CD14-positive monocyte (primary cell): ENCODE measurements at regions not wholly inside any gene's neighbourhood (a gene's known extent, or its start where the extent isn't known, plus 50 kb on each side); places are given as distances from the start of the nearest gene placed in this dataset.
"Not testable (repeated sequence)": the region's sequence is repeated elsewhere in the genome, so short reads cannot be mapped to it uniquely, and the experiment has no call there.

Experiments
- DNase-seq, 3 donors: peaks; one replicate each; pipeline ENCODE4 v3.0.0-alpha.2; 2011 to 2022
- H2AFZ ChIP-seq: 2 replicates; pipeline ENCODE4 v1.6.0; 2012; ENCODE audit warnings: mild to moderate bottlenecking, low read depth, low read length, inconsistent platforms; ENCODE audit not compliant: insufficient read depth, poor library complexity, severe bottlenecking
- H3K27ac ChIP-seq, 2 donors: 1 replicate in 1 of 2; 2 replicates in 1 of 2; pipeline ENCODE4 v1.5.1; 2012 to 2013; ENCODE audit warnings: low read length in 2 of 2, control low read depth in 1 of 2, inconsistent platforms in 1 of 2, low read depth in 1 of 2, mild to moderate bottlenecking in 1 of 2
- H3K27me3 ChIP-seq, 2 donors: one replicate each; pipeline versions ENCODE4 v1.6.0 to v1.6.1; 2011 to 2013; ENCODE audit warnings: low read length in 2 of 2; ENCODE audit not compliant: control insufficient read depth in 2 of 2, insufficient read depth in 2 of 2
- H3K36me3 ChIP-seq, 2 donors: replicated peaks in 1 of 2; 1 replicate in 1 of 2; 2 replicates in 1 of 2; pipeline versions ENCODE4 v1.5.1 to v1.6.1; 2012 to 2013; ENCODE audit warnings: low read length in 2 of 2, control low read depth in 1 of 2, inconsistent platforms in 1 of 2, mild to moderate bottlenecking in 1 of 2; ENCODE audit not compliant: insufficient read depth in 2 of 2, control insufficient read depth in 1 of 2
- H3K4me1 ChIP-seq, 2 donors: 1 replicate in 1 of 2; 2 replicates in 1 of 2; pipeline versions ENCODE4 v1.5.1 to v1.6.1; 2012 to 2013; ENCODE audit warnings: low read length in 2 of 2, control low read depth in 1 of 2, inconsistent platforms in 1 of 2, mild to moderate bottlenecking in 1 of 2, moderate library complexity in 1 of 2; ENCODE audit not compliant: insufficient read depth in 2 of 2, control insufficient read depth in 1 of 2
- H3K4me2 ChIP-seq: replicated peaks from 2 replicates; pipeline ENCODE3; 2012; ENCODE audit warnings: low read length, moderate library complexity, mild to moderate bottlenecking; ENCODE audit not compliant: poor library complexity, severe bottlenecking; ENCODE audit errors: extremely low read depth
- H3K4me3 ChIP-seq, 3 experiments: fragments of 200-600 bp in 1 of 3; sonication (generic) in 1 of 3; replicated peaks in 1 of 3; 1 replicate in 2 of 3; 2 replicates in 1 of 3; pipeline ENCODE4 v1.5.1; 2011 to 2013; ENCODE audit warnings: low read length in 3 of 3, mild to moderate bottlenecking in 3 of 3, control low read depth in 2 of 3, low read depth in 2 of 3, inconsistent platforms in 1 of 3, moderate library complexity in 1 of 3
- H3K79me2 ChIP-seq: 2 replicates; pipeline ENCODE4 v1.6.0; 2012; ENCODE audit warnings: mild to moderate bottlenecking, control low read depth, inconsistent platforms, low read length, moderate library complexity; ENCODE audit not compliant: insufficient read depth
- H3K9ac ChIP-seq: 2 replicates; pipeline ENCODE4 v1.6.0; 2017; ENCODE audit warnings: low read length, mild to moderate bottlenecking; ENCODE audit not compliant: insufficient read depth, poor library complexity, severe bottlenecking
- H3K9me3 ChIP-seq, 2 donors: replicated peaks in 1 of 2; 1 replicate in 1 of 2; 2 replicates in 1 of 2; pipeline versions ENCODE4 v1.5.1 to v1.6.1; 2012 to 2013; ENCODE audit warnings: low read length in 2 of 2, control low read depth in 1 of 2; ENCODE audit not compliant: control insufficient read depth in 1 of 2, insufficient read depth in 1 of 2
- H4K20me1 ChIP-seq: 2 replicates; pipeline ENCODE4 v1.6.0; 2012; ENCODE audit warnings: mild to moderate bottlenecking, low read length, control low read depth, moderate library complexity; ENCODE audit not compliant: insufficient read depth
- H3K27ac Mint-ChIP-seq, 7 donors: one replicate each; pipeline ENCODE4 v1.8.0; 2020; ENCODE audit warnings: mild to moderate bottlenecking in 7 of 7, mixed read lengths in 7 of 7, moderate library complexity in 6 of 7, inconsistent platforms in 2 of 7
- H3K27me3 Mint-ChIP-seq, 3 donors: one replicate each; pipeline ENCODE4 v1.8.0; 2021 to 2022; ENCODE audit warnings: low read depth in 3 of 3, mild to moderate bottlenecking in 3 of 3, mixed read lengths in 3 of 3, moderate library complexity in 3 of 3, inconsistent platforms in 1 of 3
- H3K36me3 Mint-ChIP-seq, 2 donors: one replicate each; pipeline ENCODE4 v1.8.0; 2020; ENCODE audit warnings: mixed read lengths in 2 of 2, inconsistent platforms in 1 of 2, mild to moderate bottlenecking in 1 of 2
- H3K4me1 Mint-ChIP-seq: one replicate; pipeline ENCODE4 v1.8.0; 2020; ENCODE audit warnings: mild to moderate bottlenecking, mixed read lengths
- H3K4me3 Mint-ChIP-seq, 2 donors: one replicate each; pipeline ENCODE4 v1.8.0; 2020; ENCODE audit warnings: mild to moderate bottlenecking in 2 of 2, mixed read lengths in 2 of 2, moderate library complexity in 1 of 2
- H3K9me3 Mint-ChIP-seq, 7 donors: one replicate each; pipeline ENCODE4 v1.8.0; 2020 to 2022; ENCODE audit warnings: mixed read lengths in 7 of 7, mild to moderate bottlenecking in 6 of 7, moderate library complexity in 6 of 7, inconsistent platforms in 2 of 7
- CTCF ChIP-seq: fragments of 200-600 bp; IDR thresholded peaks from one replicate; pipeline ENCODE4 v1.8.0; 2022; ENCODE audit warnings: antibody characterized with exemption, mild to moderate bottlenecking
- WGBS: methylation state at CpG from one replicate; pipeline ENCODE4 v1.1.5; 2013; ENCODE audit warnings: missing lambda C conversion rate; ENCODE audit not compliant: insufficient coverage; 5-methylcytosine and 5-hydroxymethylcytosine counted together
- intact Hi-C, 2 donors: fragments of 100-400 bp; cut with micrococcal nuclease; formaldehyde crosslinking; loops; one replicate each; pipeline versions ENCODE4 v1.15.0 to v1.15.1; 2023

- peaks cover 23 to 24% of the 10 kb centered on the region in 2 donors for H3K9me3 ChIP-seq
- Mint-ChIP-seq H3K9me3 (peaks cover 15 to 29% (median 24%) of the 10 kb centered on the region in 7 donors), H3K4me3 (no peak overlapping the region), H3K27me3 (no peaks in the 10 kb centered on the region), H3K36me3 (no peaks in the 10 kb centered on the region), H3K27ac (no peak overlapping the region), H3K4me1 (no peaks in the 10 kb centered on the region)
- H4K20me1 ChIP-seq: no peaks in the 10 kb centered on the region
- no peak overlapping the region for H3K9ac ChIP-seq
- no peak overlapping the region for H3K4me3 ChIP-seq
- no peaks in the 10 kb centered on the region for H3K36me3 ChIP-seq
- no peaks in the 10 kb centered on the region for H3K27me3 ChIP-seq
- WGBS: 100% methylated on average over 1 of the region's 1 CpG
- no peaks in the 10 kb centered on the region for H3K79me2 ChIP-seq
- no peak overlapping the region for H3K27ac ChIP-seq
- intact Hi-C loops: no loop called here
- no peaks in the 10 kb centered on the region for H3K4me1 ChIP-seq
- no peak for TF ChIP-seq CTCF
- no peak overlapping the region for H3K4me2 ChIP-seq
- no peak for DNase-seq
- no peak overlapping the region for H2AFZ ChIP-seq
Measured at GRCh38 chr4:52408032-52408431, 251.1 kb downstream of the USP46 start.

- no peak for DNase-seq
- Histone ChIP-seq H3K4me2 (no peak overlapping the region), H3K4me1 (no peaks in the 10 kb centered on the region), H3K79me2 (no peaks in the 10 kb centered on the region), H3K9me3 (peaks cover 24 to 27% of the 10 kb centered on the region in 2 donors), H3K4me3 (no peak overlapping the region), H2AFZ (no peak overlapping the region), H3K36me3 (no peaks in the 10 kb centered on the region), H3K27ac (no peak overlapping the region), H3K27me3 (no peaks in the 10 kb centered on the region), H3K9ac (no peak overlapping the region), H4K20me1 (no peaks in the 10 kb centered on the region)
- H3K4me1 Mint-ChIP-seq: no peaks in the 10 kb centered on the region
- no peak for TF ChIP-seq CTCF
- WGBS: 93% methylated on average over 5 of the region's 6 CpGs
- H3K9me3 Mint-ChIP-seq: peaks cover 15 to 30% (median 26%) of the 10 kb centered on the region in 7 donors
- intact Hi-C loops: no loop called here
- no peaks in the 10 kb centered on the region for H3K27me3 Mint-ChIP-seq
- H3K4me3 Mint-ChIP-seq: no peak overlapping the region
- H3K27ac Mint-ChIP-seq: no peak overlapping the region
- H3K36me3 Mint-ChIP-seq: no peaks in the 10 kb centered on the region
Measured at GRCh38 chr4:52408471-52408870, 250.6 kb downstream of the USP46 start.

GRCh38 chr4:52409766-52410165 lies 249.3 kb downstream of the USP46 start:
- H3K9me3 ChIP-seq: peaks cover 31 to 35% of the 10 kb centered on the region in 2 donors
- H3K4me1 ChIP-seq, H3K27me3 ChIP-seq, H3K27ac Mint-ChIP-seq, H3K4me3 Mint-ChIP-seq, H3K9ac ChIP-seq, H4K20me1 ChIP-seq, H3K4me1 Mint-ChIP-seq, DNase-seq, H3K36me3 Mint-ChIP-seq, H3K27ac ChIP-seq, H2AFZ ChIP-seq, H3K79me2 ChIP-seq, intact Hi-C loops, H3K4me3 ChIP-seq, H3K4me2 ChIP-seq, H3K27me3 Mint-ChIP-seq, H3K36me3 ChIP-seq: not testable (repeated sequence)
- H3K9me3 Mint-ChIP-seq: peaks cover 15 to 34% (median 26%) of the 10 kb centered on the region in 7 donors
- 91% methylated on average over 9 of the region's 18 CpGs for WGBS
